ENCODE measurements at regions not wholly inside any gene's neighbourhood (a gene's known extent, or its start where the extent isn't known, plus 50 kb on each side); places are given as distances from the start of the nearest gene placed in this dataset.

DNA sequence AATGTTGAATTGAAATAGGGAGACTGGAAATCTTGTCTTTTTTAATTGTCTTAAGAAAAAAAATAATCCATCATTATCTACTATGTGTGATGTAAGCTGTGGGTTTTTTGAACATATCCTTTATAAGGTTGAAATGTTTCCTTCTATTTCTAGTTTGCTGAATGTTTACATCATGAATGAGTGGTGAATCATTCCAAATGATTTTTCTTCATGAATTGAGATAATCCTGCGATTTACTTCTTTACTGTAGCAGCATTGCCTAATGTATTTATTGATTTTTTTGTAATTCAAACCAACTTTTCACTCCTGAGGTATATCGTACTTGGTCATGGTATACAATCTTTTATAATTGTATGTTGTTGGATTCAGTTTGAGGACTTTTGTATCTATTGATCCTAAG lies 607.6 kb upstream of the PFKP start:
- 77 to 90% (median 86%) methylated on average over 2 of the region's 2 CpGs for WGBS, 3 donors
- H3K27ac ChIP-seq = no peak overlapping the region
- DNase-seq = no peak

GRCh38 chr10:2456834-2457233 lies 610.5 kb upstream of the PFKP start:
- DNase-seq = no peak
- no peaks in the 10 kb centered on the region for H3K36me3 ChIP-seq
- TF ChIP-seq POLR2A (IDR thresholded peaks at IDR 0.05) = no peak
- TF ChIP-seq, protein P1, sequence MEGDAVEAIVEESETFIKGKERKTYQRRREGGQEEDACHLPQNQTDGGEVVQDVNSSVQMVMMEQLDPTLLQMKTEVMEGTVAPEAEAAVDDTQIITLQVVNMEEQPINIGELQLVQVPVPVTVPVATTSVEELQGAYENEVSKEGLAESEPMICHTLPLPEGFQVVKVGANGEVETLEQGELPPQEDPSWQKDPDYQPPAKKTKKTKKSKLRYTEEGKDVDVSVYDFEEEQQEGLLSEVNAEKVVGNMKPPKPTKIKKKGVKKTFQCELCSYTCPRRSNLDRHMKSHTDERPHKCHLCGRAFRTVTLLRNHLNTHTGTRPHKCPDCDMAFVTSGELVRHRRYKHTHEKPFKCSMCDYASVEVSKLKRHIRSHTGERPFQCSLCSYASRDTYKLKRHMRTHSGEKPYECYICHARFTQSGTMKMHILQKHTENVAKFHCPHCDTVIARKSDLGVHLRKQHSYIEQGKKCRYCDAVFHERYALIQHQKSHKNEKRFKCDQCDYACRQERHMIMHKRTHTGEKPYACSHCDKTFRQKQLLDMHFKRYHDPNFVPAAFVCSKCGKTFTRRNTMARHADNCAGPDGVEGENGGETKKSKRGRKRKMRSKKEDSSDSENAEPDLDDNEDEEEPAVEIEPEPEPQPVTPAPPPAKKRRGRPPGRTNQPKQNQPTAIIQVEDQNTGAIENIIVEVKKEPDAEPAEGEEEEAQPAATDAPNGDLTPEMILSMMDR (IDR thresholded peaks at IDR 0.05) = no peak
- no peaks in the 10 kb centered on the region for H3K27me3 ChIP-seq
- H3K4me1 ChIP-seq (ENCODE audit: insufficient read depth) = no peaks in the 10 kb centered on the region
- H3K9me3 ChIP-seq = no peaks in the 10 kb centered on the region
- intact Hi-C loops (cut with DNase I) = no loop called here
- H3K27ac ChIP-seq = no peak overlapping the region
- H3K4me3 ChIP-seq = no peak overlapping the region
- WGBS, 3 donors = 64 to 76% (median 67%) methylated on average over 7 of the region's 7 CpGs

More for the DNA sequence above, 607.6 kb upstream of the PFKP start:
- Histone ChIP-seq H3K36me3 (no peaks in the 10 kb centered on the region), H3K4me3 (no peak overlapping the region), H3K4me1 (ENCODE audit: insufficient read depth) (no peaks in the 10 kb centered on the region), H3K9me3 (no peaks in the 10 kb centered on the region), H3K27me3 (no peaks in the 10 kb centered on the region)
- TF ChIP-seq, protein P1 (IDR thresholded peaks at IDR 0.05) = no peak
- TF ChIP-seq POLR2A (IDR thresholded peaks at IDR 0.05) = no peak
- TF ChIP-seq EP300 (IDR thresholded peaks at IDR 0.05) = no peak
- intact Hi-C loops (cut with DNase I) = no loop called here

DNA sequence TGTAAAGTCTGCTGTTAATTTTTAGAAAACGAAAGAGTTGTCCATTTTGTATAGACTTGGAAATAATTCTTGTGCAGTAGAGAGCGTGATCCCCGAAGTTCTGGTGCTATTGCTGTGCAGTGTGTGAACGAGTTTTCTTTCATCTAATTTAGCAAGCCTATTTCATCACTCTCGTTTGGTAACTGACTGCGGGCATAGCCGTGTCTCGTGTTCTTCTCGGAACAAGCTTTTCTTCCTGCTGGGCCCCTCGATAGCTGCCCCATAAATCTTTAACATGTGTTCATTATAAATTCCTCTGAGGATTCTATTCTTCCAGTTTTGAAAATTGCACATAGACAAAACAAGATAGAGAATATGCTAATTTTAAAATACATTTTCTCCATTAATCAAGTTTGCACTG lies 622.0 kb upstream of the PFKP start:
- DNase-seq = no peak
- H3K36me3 ChIP-seq = no peaks in the 10 kb centered on the region
- H3K4me3 ChIP-seq = no peak overlapping the region
- TF ChIP-seq POLR2A (IDR thresholded peaks at IDR 0.05) = no peak
- TF ChIP-seq, protein P1 (IDR thresholded peaks at IDR 0.05) = no peak
- TF ChIP-seq EP300 (IDR thresholded peaks at IDR 0.05) = no peak
- no peaks in the 10 kb centered on the region for H3K9me3 ChIP-seq
- no peak overlapping the region for H3K27ac ChIP-seq
- 36 to 69% (median 47%) methylated on average over 10 of the region's 10 CpGs for WGBS, 3 donors
- no peaks in the 10 kb centered on the region for H3K4me1 ChIP-seq (ENCODE audit: insufficient read depth)
- no peaks in the 10 kb centered on the region for H3K27me3 ChIP-seq
- intact Hi-C loops (cut with DNase I) = no loop called here

DNA sequence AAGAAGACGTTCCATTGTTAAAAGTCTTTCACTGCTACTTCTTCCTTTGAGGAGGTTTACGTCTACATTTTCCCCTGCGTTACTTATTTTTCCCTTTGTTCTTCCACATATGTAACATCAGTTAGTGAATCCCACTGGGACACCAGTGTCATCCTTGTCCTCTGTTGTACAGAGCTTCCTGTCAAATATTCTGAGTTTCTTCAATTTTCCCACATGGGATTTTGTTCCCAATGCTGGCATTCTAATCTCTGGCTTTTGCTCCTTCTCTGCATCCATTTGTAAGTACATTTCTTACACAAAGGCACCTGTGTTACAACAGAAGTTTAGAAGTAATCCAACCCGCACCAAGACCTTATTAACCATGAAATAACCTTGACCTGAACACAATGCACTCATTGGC lies 627.4 kb upstream of the PFKP start:
- 70 to 82% (median 77%) methylated on average over 4 of the region's 4 CpGs for WGBS, 3 donors
- TF ChIP-seq, protein P1 (IDR thresholded peaks at IDR 0.05) = no peak
- no peak for TF ChIP-seq POLR2A (IDR thresholded peaks at IDR 0.05)
- TF ChIP-seq EP300 (IDR thresholded peaks at IDR 0.05) = no peak
- Histone ChIP-seq H3K27ac (no peak overlapping the region), H3K4me3 (no peak overlapping the region), H3K4me1 (ENCODE audit: insufficient read depth) (no peaks in the 10 kb centered on the region), H3K27me3 (no peaks in the 10 kb centered on the region), H3K36me3 (no peaks in the 10 kb centered on the region), H3K9me3 (no peaks in the 10 kb centered on the region)
- no peak for DNase-seq
- intact Hi-C loops (cut with DNase I) = no loop called here

- H3K4me3 ChIP-seq = no peak overlapping the region
- no peaks in the 10 kb centered on the region for H3K4me1 ChIP-seq (ENCODE audit: insufficient read depth)
- no peak for DNase-seq
- intact Hi-C loops (cut with DNase I) = no loop called here
- H3K36me3 ChIP-seq = no peaks in the 10 kb centered on the region
- H3K27ac ChIP-seq = no peak overlapping the region
- TF ChIP-seq, protein P1 (IDR thresholded peaks at IDR 0.05) = no peak
- TF ChIP-seq POLR2A (IDR thresholded peaks at IDR 0.05) (no peak), EP300 (IDR thresholded peaks at IDR 0.05) (no peak)
- 45 to 49% (median 49%) methylated on average over 8 of the region's 8 CpGs for WGBS, 3 donors
- H3K27me3 ChIP-seq = no peaks in the 10 kb centered on the region
- no peaks in the 10 kb centered on the region for H3K9me3 ChIP-seq
These were observed 628.3 kb upstream of the PFKP start for GRCh38 chr10:2439000-2439399.
